PC-3 (cell line): ENCODE measurements at regions not wholly inside any gene's neighbourhood (a gene's known extent, or its start where the extent isn't known, plus 50 kb on each side); places are given as distances from the start of the nearest gene placed in this dataset.

Experiments
- EZH2 ChIP-seq: fragments of 300-600 bp; sonication (generic); IDR thresholded peaks from one replicate; pipeline ENCODE4 v1.6.1; 2017; ENCODE audit warnings: antibody characterized with exemption, mild to moderate bottlenecking, low read length; ENCODE audit not compliant: unreplicated experiment
- EZH2phosphoT487 ChIP-seq: fragments of 300-600 bp; sonication (generic); IDR thresholded peaks from 2 replicates; pipeline ENCODE4 v1.6.1; 2018; ENCODE audit warnings: mild to moderate bottlenecking, antibody characterized with exemption, low read length, borderline replicate concordance
- TF ChIP-seq, protein P1 (sequence below): fragments of 300-600 bp; sonication (generic); conservative IDR thresholded peaks from 2 replicates; pipeline ENCODE4 v1.5.1; 2017; ENCODE audit warnings: antibody characterized with exemption, low read depth, mild to moderate bottlenecking, low read length

DNA sequence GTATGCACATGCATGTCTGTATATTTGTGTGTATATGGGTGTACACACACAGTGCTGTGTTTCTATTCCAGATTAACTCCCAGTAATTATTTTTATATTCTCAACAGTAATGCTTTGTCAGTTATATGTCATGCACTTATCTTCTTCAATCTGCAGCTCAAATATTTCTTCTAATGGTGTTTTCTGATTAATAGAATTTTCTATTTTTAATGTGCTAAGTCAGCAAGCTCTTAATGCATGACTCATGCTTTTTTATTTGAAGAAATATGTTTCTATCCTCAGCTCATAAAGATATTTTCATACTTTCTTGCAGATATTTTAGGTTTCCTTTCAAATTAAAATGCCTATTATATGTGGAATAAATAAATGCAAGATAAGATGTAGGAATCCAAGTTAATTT, 59.7 kb upstream of the TMEM18 start:
- TF ChIP-seq, protein P1, sequence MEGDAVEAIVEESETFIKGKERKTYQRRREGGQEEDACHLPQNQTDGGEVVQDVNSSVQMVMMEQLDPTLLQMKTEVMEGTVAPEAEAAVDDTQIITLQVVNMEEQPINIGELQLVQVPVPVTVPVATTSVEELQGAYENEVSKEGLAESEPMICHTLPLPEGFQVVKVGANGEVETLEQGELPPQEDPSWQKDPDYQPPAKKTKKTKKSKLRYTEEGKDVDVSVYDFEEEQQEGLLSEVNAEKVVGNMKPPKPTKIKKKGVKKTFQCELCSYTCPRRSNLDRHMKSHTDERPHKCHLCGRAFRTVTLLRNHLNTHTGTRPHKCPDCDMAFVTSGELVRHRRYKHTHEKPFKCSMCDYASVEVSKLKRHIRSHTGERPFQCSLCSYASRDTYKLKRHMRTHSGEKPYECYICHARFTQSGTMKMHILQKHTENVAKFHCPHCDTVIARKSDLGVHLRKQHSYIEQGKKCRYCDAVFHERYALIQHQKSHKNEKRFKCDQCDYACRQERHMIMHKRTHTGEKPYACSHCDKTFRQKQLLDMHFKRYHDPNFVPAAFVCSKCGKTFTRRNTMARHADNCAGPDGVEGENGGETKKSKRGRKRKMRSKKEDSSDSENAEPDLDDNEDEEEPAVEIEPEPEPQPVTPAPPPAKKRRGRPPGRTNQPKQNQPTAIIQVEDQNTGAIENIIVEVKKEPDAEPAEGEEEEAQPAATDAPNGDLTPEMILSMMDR = no peak
- TF ChIP-seq EZH2phosphoT487 (no peak), EZH2 (no peak)
